IMR-90 (cell line): ENCODE measurements at regions not wholly inside any gene's neighbourhood (a gene's known extent, or its start where the extent isn't known, plus 50 kb on each side); places are given as distances from the start of the nearest gene placed in this dataset.

Source experiments
- CTCF ChIP-seq: conservative IDR thresholded peaks from 2 replicates; pipeline ENCODE4 v1.5.1; 2012; ENCODE audit warnings: mild to moderate bottlenecking, low read depth, low read length, improper control_type of control experiment
- MAFK ChIP-seq: IDR thresholded peaks from 2 replicates; pipeline ENCODE4 v1.6.1; 2012; ENCODE audit warnings: low read depth, low read length, improper control_type of control experiment
- MAZ ChIP-seq: IDR thresholded peaks from 2 replicates; pipeline ENCODE4 v1.6.1; 2012; ENCODE audit warnings: low read depth, mild to moderate bottlenecking, low read length, improper control_type of control experiment, moderate library complexity, borderline replicate concordance
- MXI1 ChIP-seq: IDR thresholded peaks from 2 replicates; pipeline ENCODE4 v1.6.1; 2012; ENCODE audit warnings: low read depth, mild to moderate bottlenecking, low read length, moderate library complexity, borderline replicate concordance
- POLR2A ChIP-seq: IDR thresholded peaks from 2 replicates; pipeline ENCODE4 v1.6.1; 2012; ENCODE audit warnings: mild to moderate bottlenecking, low read depth, low read length

- TF ChIP-seq MXI1 (no peak), MAFK (no peak), MAZ (no peak), CTCF (no peak), POLR2A (no peak)
These were observed 725.8 kb downstream of the RAPGEF2 start for GRCh38 chr4:159828687-159829086.
